GM19043 (cell line): ENCODE measurements at regions not wholly inside any gene's neighbourhood (a gene's known extent, or its start where the extent isn't known, plus 50 kb on each side); places are given as distances from the start of the nearest gene placed in this dataset.
"Not testable (repeated sequence)": the region's sequence is repeated elsewhere in the genome, so short reads cannot be mapped to it uniquely, and the experiment has no call there.

ENCODE experiments used
- ATAC-seq: cut with Tn5 transposase; IDR thresholded peaks from one replicate; pipeline ENCODE4 v1.9.1; 2021; ENCODE audit warnings: low read depth; ENCODE audit not compliant: unreplicated experiment

DNA sequence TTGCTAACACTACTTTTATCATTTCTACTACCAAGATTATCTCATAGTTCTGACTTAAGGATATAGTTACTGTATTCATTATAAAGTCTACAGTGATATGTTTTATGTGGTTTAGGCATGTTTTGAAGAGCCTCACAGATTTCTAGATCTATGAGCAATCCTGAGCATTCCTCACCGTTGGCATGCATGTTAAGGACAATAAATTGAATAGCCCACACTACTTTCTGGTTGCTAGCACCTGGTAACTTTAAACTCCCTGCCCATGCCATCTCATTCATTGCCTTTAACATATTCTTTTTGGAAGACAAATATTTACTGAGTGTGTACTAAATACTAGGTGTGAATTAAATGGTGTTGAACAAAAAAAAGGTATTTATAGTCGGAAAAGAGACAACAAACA lies 868.1 kb upstream of the CDH9 start:
- no peak for ATAC-seq

DNA sequence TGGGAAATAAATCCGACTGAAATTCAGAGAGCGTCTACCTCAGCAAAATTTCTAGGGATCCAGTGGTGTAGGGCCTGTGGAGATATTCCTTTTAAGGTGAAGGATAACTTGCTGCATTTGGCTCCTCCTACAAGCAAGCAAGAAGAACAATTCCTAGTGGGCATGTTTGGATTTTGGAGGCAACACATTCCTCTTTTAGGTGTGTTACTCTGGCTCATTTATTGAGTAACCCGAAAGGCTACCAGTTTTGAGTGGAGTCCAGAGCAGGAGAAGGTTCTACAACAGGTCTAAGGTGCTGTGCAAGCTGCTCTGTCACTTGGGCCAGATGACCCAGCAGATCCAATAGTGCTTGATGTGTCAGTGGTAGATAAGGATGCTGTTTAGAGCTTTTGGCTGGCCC lies 862.4 kb upstream of the CDH9 start:
- ATAC-seq, result no peak

DNA sequence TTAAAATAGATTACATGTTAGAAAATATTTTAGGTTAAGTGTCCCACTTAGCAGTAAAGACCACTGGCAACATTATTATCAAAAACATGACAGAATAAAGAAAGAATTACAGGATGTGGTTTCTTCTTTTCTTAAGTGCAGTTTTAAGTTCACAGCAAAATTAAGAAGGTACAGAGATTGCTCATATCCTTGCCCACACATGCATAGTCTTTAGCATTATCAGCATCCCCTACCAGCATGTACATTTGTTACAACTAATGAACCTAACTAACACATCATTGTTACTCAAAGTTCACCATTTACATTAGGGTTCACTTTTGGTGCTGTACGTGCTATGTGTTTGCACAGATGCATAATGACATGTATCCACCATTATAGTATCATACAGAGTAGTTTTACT lies 837.7 kb upstream of the CDH9 start:
- no peak for ATAC-seq

DNA sequence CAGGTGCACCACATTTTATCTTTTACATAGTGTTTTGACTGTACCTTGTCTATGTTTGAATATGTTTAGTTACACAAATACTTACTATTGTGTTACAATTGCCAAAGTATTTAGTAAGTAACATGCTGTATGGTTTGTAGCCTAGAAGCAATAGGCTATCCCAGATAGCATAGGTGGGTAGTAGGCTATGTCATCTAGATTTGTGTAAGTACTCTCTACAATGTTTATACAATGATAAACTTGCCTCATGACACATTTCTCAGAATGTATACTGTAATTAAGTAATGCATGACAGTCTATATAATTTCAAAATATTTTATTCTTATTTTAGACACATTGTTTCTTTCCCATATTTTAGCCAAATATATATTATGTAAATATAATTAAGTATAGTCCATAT lies 836.8 kb upstream of the CDH9 start:
- ATAC-seq, result no peak

DNA sequence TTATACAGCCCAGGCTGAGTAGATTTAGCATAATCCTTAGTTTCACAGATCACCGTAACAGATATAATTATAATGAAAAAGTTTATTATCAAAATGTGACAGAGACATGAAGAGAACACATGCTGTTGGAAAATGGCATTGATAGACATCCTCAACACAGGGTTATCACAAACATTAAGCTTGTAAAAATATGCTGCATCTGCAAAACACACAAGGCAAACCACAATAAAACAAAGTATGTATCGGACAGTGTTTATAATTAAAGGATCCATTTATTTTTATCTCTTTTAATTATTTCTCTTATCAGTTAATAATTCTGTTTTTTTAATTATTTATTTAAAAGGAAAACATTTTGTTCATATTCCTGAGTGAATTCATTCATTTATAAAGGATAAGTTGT lies 829.9 kb upstream of the CDH9 start:
- no peak for ATAC-seq

DNA sequence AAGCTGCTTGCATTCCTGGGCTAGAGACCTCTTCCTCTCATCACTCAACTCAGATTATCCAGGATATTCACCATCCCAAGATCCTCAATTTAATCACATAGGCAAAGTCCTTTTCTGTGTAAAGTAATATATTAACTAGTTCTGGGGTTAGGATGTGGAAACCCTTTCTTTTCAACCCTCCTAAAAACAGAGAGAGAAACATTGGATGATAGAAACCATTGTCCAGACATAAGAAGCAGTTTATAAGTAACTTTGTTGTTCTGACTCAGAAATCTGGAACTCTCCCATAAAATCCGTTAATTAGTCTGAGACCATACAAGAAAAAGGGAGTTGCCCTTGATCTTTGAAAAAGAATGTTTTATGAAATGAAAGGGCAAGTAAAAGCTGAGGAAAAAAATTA lies 817.1 kb upstream of the CDH9 start:
- no peak for ATAC-seq

DNA sequence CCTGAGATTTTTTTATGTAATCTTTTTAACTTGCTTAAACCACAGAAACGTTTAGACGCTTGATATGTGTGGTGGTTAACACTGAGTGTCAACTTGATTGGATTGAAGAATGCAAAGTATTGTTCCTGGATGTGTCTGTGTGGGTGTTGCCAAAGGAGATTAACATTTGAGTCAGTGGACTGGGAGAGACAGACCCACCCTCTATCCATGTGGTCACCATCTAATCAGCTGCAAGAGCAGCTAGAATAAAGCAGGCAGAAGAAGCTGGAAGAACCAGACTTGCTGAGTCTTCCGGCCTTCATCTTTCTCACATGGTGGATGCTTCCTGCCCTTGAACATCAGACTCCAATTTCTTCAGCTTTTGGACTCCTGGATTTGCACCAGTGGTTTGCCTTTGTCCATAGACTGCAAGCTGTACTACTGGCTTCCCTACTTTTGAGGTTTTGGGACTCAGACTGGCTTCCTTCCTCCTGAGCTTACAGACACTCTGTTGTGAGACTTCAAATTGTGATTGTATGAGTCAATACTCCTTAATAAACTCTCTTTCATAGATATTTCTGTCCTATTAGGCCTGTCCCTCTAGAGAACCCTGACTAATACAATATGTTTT lies 816.0 kb upstream of the CDH9 start:
- no peak for ATAC-seq

DNA sequence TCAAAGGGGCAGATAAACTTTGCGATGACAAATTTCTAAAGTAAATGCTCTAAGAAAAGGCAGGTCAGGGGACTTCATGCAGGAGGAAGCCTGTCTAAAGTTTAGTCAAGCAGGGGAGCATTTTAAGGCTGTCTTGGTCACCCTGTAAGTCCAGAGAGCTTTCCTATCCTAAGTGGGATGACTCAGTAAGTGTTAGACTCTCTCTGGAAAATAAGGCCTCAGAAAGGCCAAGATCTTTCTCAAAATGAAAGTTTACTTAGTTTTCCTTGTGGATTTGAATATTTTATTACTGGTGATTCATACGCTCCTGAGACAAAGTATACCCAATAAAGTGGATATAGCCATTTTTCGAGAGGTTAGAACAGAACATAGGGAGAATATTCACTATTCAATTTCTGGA lies 806.9 kb upstream of the CDH9 start:
- ATAC-seq, result no peak

DNA sequence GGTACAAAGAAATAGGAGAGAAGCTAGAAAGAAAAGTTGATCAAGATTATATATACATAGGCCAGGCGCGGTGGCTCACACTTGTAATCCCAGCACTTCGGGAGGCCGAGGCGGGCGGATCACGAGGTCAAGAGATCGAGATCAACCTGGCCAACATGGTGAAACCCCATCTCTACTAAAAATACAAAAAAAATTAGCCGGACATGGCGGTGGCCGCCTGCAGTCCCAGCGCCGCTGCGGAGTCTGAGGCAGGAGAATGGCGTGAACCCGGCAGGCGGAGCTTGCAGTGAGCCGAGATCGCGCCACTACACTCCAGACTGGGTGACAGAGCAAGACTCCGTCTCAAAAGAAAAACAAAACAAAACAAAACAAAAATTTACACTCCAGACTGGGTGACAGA lies 798.3 kb upstream of the CDH9 start:
- ATAC-seq, result not testable (repeated sequence)

DNA sequence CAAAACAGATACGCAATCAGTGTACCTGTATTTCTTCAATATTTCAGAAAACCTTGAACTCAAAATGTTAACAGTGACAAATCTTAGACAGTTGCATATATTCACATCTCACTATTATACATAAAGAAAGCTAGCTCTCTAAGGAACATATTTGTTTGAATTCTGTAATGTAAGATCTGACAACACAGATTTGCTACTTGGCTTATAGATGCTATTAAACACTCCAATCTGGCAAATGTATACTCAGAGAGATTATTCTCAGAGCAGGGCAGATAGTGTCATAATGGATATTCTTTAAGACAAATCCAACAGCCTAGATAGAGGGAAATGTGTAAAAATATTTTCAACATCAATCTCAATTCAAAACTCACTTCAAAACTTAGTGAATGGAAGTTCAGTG lies 794.5 kb upstream of the CDH9 start:
- ATAC-seq, result no peak

DNA sequence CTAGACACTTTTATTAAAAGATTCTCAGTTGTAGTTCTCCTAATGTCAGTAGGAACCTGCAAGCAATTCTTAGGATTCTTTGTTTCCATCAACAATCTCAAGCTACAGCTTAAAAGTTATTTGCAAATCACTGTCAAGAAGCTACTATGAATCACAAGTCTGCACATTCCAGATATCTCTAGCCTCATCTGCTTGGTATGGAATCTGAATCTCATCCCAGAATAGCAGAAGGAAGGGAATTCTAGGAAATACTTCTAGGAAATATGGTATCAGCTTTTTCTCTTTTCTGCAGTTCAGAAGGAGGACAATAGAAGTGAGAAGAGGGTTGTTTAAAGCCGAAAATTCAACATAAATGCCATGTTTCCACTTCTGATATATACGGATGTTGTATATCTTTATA lies 792.2 kb upstream of the CDH9 start:
- ATAC-seq, result no peak

DNA sequence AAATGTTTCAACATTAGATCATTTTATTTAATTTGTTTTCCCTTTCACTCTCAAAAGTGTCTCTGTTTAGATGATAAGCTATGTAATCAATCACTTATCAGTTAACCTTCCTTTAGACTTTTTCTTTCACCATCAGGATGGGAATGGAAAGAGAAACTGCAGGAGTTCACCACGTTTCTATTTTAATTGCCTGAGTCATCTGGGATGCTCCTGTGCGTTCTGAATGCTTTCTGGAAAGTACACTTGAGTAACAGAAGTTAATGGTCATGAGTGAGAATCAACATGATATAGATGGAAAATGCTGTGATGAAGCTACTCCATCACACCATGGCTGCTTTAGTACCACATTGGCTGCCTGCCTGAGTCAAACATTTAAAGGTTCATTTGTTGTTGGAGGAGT lies 783.3 kb upstream of the CDH9 start:
- ATAC-seq, result no peak

DNA sequence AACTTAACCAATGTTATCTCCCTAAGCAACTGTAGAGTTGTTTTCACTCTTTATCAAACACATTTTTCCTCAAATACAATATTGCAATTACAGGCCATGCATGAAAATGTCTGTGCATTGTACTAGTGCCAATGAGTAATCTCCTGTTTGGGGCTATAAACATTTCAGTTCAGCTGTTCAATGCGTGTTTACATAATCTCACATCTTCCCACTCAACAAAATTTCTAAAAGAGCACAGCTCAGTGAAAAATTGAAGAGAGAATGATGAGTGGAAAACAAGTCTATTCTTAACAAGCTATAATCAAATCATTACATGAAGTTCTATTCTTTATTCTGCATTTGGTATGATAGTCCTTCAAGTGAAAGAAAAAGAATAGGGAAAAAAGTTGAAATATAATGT lies 780.5 kb upstream of the CDH9 start:
- no peak for ATAC-seq

DNA sequence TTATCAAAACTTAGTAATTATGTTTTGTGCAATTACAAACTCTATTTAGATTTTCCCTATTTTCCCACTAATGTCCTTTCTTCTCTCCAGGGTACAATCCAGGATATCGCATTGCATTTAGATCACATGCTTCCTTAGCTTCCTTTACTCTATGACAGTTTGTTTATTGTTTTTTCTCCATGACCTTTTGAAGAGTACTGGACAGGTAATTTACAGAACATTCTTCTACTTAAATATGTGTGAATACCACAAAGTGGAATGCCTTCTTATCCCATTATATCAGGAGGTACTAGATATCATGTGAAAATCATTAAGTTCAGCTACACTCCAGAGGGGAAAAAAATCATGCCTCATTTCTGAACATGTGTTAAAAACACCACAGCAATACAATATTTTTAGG lies 776.6 kb upstream of the CDH9 start:
- ATAC-seq, result no peak

DNA sequence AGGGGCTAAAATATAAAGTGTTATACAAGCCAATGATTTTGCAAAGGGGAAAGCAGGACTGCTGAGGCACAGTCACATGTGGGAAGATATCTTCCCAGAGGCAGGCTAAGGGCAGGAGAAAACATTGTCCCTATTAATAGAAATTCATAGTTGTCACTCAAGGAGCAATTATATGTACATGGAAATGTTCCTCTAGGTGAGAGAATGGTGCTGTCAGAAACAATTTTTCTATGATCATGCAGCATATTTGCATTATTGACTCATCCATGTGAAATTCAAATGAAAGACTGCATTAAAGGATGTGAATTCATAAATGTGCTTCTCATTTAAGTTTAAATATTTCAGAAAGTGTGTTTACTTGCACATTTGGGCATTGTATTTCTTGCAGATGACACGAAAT lies 775.9 kb upstream of the CDH9 start:
- ATAC-seq, result no peak

DNA sequence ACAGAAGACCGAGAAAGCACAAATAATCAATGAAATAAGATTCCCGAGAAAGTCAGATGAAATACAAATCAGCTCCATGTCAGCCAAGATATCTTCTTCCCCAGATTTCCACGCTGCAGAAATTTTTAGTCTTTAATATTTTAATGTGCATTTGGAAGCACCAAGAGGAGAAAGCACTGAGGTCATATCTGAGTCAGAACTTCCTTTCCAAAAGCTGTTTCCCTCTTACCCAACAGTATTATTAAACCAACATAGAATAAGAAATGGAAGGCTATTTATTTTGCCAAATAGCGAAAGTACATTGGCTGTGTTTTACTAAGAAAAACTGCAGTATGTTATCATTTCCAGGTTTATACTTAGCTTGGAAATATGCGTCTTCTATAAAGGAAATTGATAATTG lies 772.1 kb upstream of the CDH9 start:
- no peak for ATAC-seq

DNA sequence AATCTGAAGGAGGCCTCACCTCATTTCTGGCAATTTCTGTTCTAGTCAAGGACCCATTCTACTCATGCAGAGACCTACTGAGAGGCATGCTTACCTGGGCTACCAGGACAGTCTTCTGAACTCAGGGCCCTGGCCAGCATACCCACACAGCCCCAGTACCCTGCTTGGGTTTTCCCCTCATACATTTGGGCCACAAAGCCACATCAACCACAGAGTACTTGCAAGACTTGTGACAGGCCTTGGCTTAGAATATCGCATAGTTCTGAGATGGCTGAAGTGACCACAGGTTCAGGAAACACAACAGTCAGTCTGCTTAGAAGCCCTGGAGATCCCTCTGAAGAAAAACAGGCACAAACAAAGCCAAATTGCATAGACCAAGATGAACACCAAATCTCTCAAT lies 758.8 kb upstream of the CDH9 start:
- no peak for ATAC-seq

DNA sequence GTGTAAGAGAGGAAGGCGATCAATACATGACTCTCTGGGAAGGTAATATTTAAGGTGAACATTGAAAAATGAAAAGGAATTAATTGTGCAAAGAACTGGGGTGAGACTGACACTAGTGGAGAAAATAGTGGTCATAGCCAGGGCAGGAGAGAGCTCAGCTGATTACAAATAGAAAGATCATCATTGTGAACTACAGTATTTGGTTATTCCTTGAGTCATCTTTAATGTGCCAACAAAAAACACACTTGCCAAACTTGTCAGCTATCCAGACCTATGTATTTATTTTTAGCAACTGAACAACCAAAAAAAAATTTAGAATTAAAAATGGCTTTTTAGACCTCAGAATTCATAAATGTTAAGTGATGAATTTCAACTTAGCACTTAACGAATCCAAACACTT lies 749.8 kb upstream of the CDH9 start:
- no peak for ATAC-seq

DNA sequence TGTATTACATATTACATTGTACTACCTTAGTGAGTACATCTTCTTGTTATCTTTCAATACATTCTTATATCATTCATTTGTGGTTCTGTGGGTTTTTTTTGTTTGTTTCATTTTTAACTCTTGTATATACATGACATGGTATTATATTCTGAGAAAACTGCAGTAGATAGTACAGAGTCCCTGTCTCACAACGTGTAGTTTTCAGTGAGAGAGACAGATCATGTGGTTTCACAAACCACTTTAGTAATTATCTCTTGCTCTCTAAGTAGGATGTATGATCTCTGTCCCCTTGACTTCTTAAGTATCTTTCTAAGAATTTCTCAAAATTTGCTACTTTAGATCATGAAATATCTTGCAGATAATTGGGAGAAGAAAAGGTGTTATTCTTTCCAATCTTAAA lies 745.9 kb upstream of the CDH9 start:
- ATAC-seq, result no peak

DNA sequence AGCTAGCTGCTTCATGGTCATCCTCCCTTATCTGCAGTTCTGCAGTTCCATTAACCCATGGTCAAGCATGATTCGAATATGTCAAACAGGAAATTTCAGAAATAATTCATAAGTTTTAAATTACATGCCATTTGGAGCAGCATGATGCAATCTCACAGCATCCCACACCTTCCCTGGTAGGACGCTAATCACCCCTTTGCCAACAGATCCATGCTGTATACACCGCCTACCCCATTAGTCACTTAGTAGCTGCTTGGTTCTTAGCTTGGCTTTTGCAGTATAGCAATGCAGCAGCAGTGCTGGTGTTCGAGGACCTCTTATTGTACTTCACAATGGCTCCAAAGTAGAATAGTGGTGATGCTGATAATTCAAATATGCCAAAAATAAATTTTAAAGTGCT lies 739.7 kb upstream of the CDH9 start:
- ATAC-seq, result no peak

DNA sequence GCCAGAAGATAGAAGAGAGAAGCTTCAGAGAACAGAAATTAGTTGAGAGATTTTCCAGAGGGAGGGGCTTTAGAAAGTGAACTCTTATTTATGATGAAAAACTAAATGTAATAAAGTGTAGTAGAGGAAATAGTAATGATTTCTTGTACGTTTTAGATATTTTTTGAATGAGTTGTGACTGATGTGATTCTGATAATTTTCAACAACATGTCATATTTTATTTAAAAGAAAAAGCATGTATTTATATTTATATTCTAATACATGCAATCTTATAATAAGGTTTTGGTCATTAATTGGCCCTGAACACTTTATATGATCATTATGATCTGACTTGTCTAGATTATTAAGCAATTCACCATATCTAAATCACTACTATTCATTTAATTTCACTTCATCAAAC lies 735.2 kb upstream of the CDH9 start:
- no peak for ATAC-seq

DNA sequence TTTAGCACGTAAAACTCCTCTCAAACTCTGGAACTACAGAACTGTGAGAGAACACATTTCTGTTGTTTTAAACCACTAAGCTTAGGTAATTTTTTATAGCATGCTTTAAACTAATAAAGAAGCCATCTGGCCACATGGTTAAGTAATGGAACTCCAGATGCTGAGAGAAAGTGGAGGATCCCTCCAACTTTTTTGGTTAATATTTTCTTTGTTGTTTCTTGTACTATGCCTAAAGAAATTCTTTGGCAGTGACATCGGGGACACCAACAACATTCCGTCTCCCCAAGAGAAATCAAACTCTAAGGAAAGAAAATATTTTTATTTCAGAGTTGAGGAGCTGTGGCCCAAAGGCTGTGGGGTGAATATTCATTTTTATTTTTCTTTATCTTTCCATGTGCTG lies 734.8 kb upstream of the CDH9 start:
- ATAC-seq, result no peak

DNA sequence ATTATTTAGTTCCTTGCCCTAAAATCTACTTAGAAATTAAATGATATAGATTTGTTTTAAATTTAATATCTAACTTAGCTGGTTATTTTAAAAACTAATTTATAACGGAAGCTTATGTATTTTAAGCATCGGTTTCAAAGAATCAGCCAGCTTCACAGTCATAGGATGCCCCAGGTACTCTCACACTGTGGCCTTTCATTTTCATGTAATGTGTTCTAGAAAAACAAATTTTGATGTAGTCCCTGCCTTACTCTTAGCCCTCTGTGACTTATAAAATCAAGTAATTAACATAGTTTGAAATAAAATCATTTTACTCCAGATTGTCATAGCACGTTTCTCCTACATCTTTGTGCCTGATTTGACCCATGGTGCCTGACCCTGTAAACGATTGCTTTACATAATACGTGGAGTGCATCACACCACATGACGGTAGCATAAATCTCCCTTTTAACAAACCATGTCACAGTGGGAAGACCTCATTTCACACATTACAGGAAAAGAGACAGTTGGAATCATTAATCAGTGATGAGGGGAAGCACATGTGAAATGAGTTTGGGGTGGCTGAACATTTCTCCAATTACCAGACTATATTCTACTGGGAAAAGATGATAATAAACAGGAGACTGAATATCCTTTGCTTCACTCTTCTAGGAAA lies 731.5 kb upstream of the CDH9 start:
- ATAC-seq, result no peak
